ENCODE measurements at regions not wholly inside any gene's neighbourhood (a gene's known extent, or its start where the extent isn't known, plus 50 kb on each side); places are given as distances from the start of the nearest gene placed in this dataset.
A peak's percentile ranks its signal among the peaks of the same experiment; 100 is the strongest.
"Not testable (repeated sequence)": the region's sequence is repeated elsewhere in the genome, so short reads cannot be mapped to it uniquely, and the experiment has no call there.

- no peak for DNase-seq
Measured at GRCh38 chr7:149334930-149335329, 72.9 kb downstream of the ZNF783 start.

GRCh38 chr7:149348758-149349369, 86.9 kb downstream of the ZNF783 start:
- DNase-seq, result no peak

- DNase-seq, result peak; percentile 6
Measured at GRCh38 chr7:149353739-149354504, 91.9 kb downstream of the ZNF783 start.

- DNase-seq, result not testable (repeated sequence)
Measured at GRCh38 chr7:149355035-149355389, 93.0 kb downstream of the ZNF783 start.

- DNase-seq, result no peak
Measured at GRCh38 chr7:149355390-149356048, 93.5 kb downstream of the ZNF783 start.

GRCh38 chr7:149362696-149363095, 98.2 kb downstream of the ZNF777 start:
- no peak for DNase-seq

- DNase-seq, result no peak
Measured at GRCh38 chr7:149367418-149368180, 93.3 kb downstream of the ZNF777 start.

- no peak for DNase-seq
Measured at GRCh38 chr7:149369497-149369896, 91.4 kb downstream of the ZNF777 start.

- DNase-seq, result no peak
Measured at GRCh38 chr7:149370790-149371189, 90.1 kb downstream of the ZNF777 start.

- no peak for DNase-seq
Measured at GRCh38 chr7:149373089-149373488, 87.8 kb downstream of the ZNF777 start.

- DNase-seq, result no peak
Measured at GRCh38 chr7:149375234-149376008, 85.4 kb downstream of the ZNF777 start.

GRCh38 chr7:149377386-149377785, 83.5 kb downstream of the ZNF777 start:
- no peak for DNase-seq

GRCh38 chr7:149379625-149380024, 81.2 kb downstream of the ZNF777 start:
- DNase-seq, result no peak

- DNase-seq, result no peak
Measured at GRCh38 chr7:149381245-149381644, 79.6 kb downstream of the ZNF777 start.
